ENCODE measurements at regions not wholly inside any gene's neighbourhood (a gene's known extent, or its start where the extent isn't known, plus 50 kb on each side); places are given as distances from the start of the nearest gene placed in this dataset.

GRCh38 chr2:216916956-216917650 lies 57.2 kb upstream of the TNP1 start:
- no peak for DNase-seq (ENCODE audit: low read depth in 3 of 3)

- DNase-seq (ENCODE audit: low read depth in 3 of 3): no peak
These were observed 55.8 kb upstream of the TNP1 start for GRCh38 chr2:216915557-216916150.

- DNase-seq (ENCODE audit: low read depth in 3 of 3): no peak
These were observed 54.6 kb upstream of the TNP1 start for GRCh38 chr2:216914491-216914890.

- no peak for DNase-seq (ENCODE audit: low read depth in 3 of 3)
These were observed 52.0 kb upstream of the TNP1 start for GRCh38 chr2:216911886-216912285.

- no peak for DNase-seq (ENCODE audit: low read depth in 3 of 3)
These were observed 51.1 kb upstream of the TNP1 start for GRCh38 chr2:216911008-216911407.

- DNase-seq (ENCODE audit: low read depth in 3 of 3): no peak
These were observed 49.8 kb upstream of the TNP1 start for GRCh38 chr2:216909541-216910210.
